ENCODE measurements at regions not wholly inside any gene's neighbourhood (a gene's known extent, or its start where the extent isn't known, plus 50 kb on each side); places are given as distances from the start of the nearest gene placed in this dataset.

GRCh38 chr5:33324667-33325307 lies 116.0 kb upstream of the TARS1 start:
- intact Hi-C loops (cut with DNase I): no loop called here
- no peak overlapping the region for H3K27ac ChIP-seq
- no peak for DNase-seq
- no peaks in the 10 kb centered on the region for H3K9me3 ChIP-seq
- H3K4me3 ChIP-seq: no peak overlapping the region
- 32 to 43% (median 40%) methylated on average over 2 of the region's 2 CpGs for WGBS, 3 donors
- H3K4me1 ChIP-seq (ENCODE audit: insufficient read depth): peaks cover 3% of the 10 kb centered on the region
- TF ChIP-seq POLR2A (IDR thresholded peaks at IDR 0.05): no peak
- no peak for TF ChIP-seq EP300 (IDR thresholded peaks at IDR 0.05)
- no peak for TF ChIP-seq CTCF (IDR thresholded peaks at IDR 0.05)
- H3K27me3 ChIP-seq: no peaks in the 10 kb centered on the region
- no peaks in the 10 kb centered on the region for H3K36me3 ChIP-seq

- no peaks in the 10 kb centered on the region for H3K36me3 ChIP-seq
- no peaks in the 10 kb centered on the region for H3K4me1 ChIP-seq (ENCODE audit: insufficient read depth)
- no peaks in the 10 kb centered on the region for H3K27me3 ChIP-seq
- intact Hi-C loops (cut with DNase I): no loop called here
- H3K27ac ChIP-seq: no peak overlapping the region
- TF ChIP-seq CTCF (IDR thresholded peaks at IDR 0.05) (no peak), POLR2A (IDR thresholded peaks at IDR 0.05) (no peak), EP300 (IDR thresholded peaks at IDR 0.05) (no peak)
- 73 to 77% (median 75%) methylated on average over 1 of the region's 1 CpG for WGBS, 3 donors
- DNase-seq: no peak
- no peaks in the 10 kb centered on the region for H3K9me3 ChIP-seq
- H3K4me3 ChIP-seq: no peak overlapping the region
Measured at GRCh38 chr5:33328818-33329217, 111.9 kb upstream of the TARS1 start.

- Histone ChIP-seq H3K4me3 (no peak overlapping the region), H3K36me3 (no peaks in the 10 kb centered on the region), H3K27ac (no peak overlapping the region), H3K9me3 (no peaks in the 10 kb centered on the region), H3K4me1 (ENCODE audit: insufficient read depth) (no peaks in the 10 kb centered on the region), H3K27me3 (no peaks in the 10 kb centered on the region)
- DNase-seq: no peak
- intact Hi-C loops (cut with DNase I): no loop called here
- WGBS, 3 donors: 38 to 51% (median 43%) methylated on average over 1 of the region's 1 CpG
- no peak for TF ChIP-seq POLR2A (IDR thresholded peaks at IDR 0.05)
- TF ChIP-seq EP300 (IDR thresholded peaks at IDR 0.05): no peak
- TF ChIP-seq CTCF (IDR thresholded peaks at IDR 0.05): no peak
Measured at GRCh38 chr5:33329891-33330290, 110.9 kb upstream of the TARS1 start.

GRCh38 chr5:33330426-33330825 lies 110.3 kb upstream of the TARS1 start:
- Histone ChIP-seq H3K36me3 (no peaks in the 10 kb centered on the region), H3K27me3 (no peaks in the 10 kb centered on the region), H3K27ac (no peak overlapping the region), H3K4me3 (no peak overlapping the region), H3K4me1 (ENCODE audit: insufficient read depth) (no peaks in the 10 kb centered on the region), H3K9me3 (no peaks in the 10 kb centered on the region)
- 39 to 44% (median 44%) methylated on average over 3 of the region's 3 CpGs for WGBS, 3 donors
- no peak for DNase-seq
- TF ChIP-seq POLR2A (IDR thresholded peaks at IDR 0.05) (no peak), CTCF (IDR thresholded peaks at IDR 0.05) (no peak), EP300 (IDR thresholded peaks at IDR 0.05) (no peak)
- intact Hi-C loops (cut with DNase I): no loop called here

Measured in ovary (tissue), 7 donors.